Lung microvascular endothelial cell (primary cell): ENCODE measurements at regions not wholly inside any gene's neighbourhood (a gene's known extent, or its start where the extent isn't known, plus 50 kb on each side); places are given as distances from the start of the nearest gene placed in this dataset.
A peak's percentile ranks its signal among the peaks of the same experiment; 100 is the strongest.

ENCODE experiments used
- DNase-seq, 2 donors: peaks; one replicate each; pipeline versions ENCODE4 v3.0.0 to v3.0.0-alpha.2; 2010; ENCODE audit warnings: low read depth in 2 of 2

GRCh38 chr7:31398815-31399214 lies 58.3 kb upstream of the NEUROD6 start:
- DNase-seq = no peak

DNA sequence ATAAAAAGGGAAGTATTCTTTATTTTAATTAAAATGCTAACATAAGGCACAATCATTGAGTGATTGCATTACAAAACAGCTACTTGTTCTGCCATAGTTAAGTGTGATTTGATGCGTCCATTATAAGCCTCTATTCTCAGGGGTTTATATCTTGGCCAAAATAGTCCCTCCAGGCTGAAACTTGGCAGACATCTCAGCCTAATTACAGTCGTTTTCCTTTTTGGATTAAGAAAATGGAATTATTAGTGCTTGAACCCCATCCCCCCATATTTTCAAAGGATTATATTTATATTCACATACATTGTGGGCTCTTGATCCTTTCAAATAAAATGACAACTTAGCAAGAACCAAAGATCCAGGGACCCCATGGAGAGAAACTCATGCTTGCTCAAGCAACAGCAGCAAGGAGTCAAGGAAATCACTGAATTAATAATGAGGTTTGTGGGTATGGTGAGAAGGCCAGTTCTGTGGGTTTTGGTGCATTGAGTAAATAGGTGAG lies 66.7 kb upstream of the NEUROD6 start:
- no peak for DNase-seq

DNA sequence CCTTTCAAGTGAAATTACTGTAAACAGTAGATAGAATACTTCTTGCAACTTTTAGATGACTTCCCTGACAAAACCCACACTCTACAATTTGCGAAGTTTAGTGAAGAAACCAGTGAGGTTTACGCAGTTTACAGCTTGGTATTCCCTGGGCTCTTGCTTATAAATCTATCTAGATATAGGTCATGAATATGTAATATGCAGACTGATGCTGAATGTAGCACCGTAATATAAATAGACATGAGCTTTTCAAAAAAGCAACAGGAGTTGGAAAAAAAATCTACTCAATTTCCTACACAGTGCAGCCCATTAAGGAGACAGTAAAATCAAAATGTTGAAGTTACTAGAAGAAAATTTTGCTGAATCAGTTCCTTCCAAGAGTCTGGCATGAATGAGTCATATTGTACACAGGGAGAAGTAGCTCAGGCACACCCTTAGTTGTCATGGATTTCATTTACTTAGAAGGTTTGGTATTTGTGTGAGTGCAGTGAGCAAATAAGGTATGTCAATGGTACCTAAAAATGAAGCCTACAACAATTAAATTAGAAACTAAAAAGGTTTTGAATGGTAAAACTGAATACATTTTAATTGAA lies 67.7 kb upstream of the NEUROD6 start:
- DNase-seq = peak in 1 of 2 donors; percentile 63

GRCh38 chr7:31410265-31410664 lies 69.7 kb upstream of the NEUROD6 start:
- no peak for DNase-seq

GRCh38 chr7:31411416-31411815 lies 70.9 kb upstream of the NEUROD6 start:
- DNase-seq = no peak

DNA sequence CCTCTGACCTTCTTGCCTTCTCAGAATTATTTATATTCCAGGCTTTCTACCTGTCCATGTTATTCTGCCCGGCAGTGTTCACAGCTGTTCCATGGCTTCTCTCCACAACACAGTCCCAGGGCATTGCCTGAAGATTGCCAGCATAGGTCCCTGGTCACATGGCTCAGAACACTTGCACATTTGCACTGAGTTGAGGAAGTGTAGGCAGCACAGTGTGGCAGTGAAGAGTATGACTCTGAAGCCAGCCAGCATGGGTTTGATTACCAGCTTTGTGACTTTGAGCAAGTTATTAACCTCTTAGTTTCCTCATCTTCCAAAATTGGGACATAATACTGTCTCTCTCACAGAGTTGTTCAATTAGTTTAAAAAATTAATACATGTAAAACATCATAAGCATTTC lies 73.2 kb upstream of the NEUROD6 start:
- no peak for DNase-seq

GRCh38 chr7:31416381-31416870 lies 75.9 kb upstream of the NEUROD6 start:
- no peak for DNase-seq

- DNase-seq = no peak
These were observed 78.4 kb upstream of the NEUROD6 start for GRCh38 chr7:31418928-31419327.

- no peak for DNase-seq
These were observed 79.1 kb upstream of the NEUROD6 start for GRCh38 chr7:31419505-31420055.

GRCh38 chr7:31420948-31421347 lies 80.4 kb upstream of the NEUROD6 start:
- no peak for DNase-seq

GRCh38 chr7:31421607-31422006 lies 81.1 kb upstream of the NEUROD6 start:
- no peak for DNase-seq

- DNase-seq = no peak
These were observed 83.5 kb upstream of the NEUROD6 start for GRCh38 chr7:31423994-31424393.

DNA sequence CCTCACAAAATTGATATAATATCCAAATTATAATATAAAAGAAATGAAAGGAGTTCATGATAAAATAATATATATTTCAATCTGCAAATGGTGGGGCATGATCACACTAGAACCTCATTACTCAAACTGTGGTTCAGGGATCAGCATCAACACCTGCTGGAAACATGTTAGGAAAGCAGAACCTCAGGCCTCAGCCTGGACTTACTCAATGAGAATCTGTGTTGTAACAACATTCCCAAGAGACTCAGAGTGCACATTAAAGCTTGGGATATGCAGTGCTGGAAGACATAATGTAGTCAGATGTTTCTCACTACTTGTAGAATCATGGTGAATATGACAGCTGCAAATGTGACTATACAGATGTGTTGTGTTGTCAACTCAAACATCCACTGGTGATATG lies 81.7 kb upstream of the ITPRID1 start:
- no peak for DNase-seq

GRCh38 chr7:31432836-31433340 lies 81.0 kb upstream of the ITPRID1 start:
- peak in 1 of 2 donors; percentile 13 for DNase-seq

GRCh38 chr7:31437250-31437865 lies 76.5 kb upstream of the ITPRID1 start:
- no peak for DNase-seq

- no peak for DNase-seq
These were observed 74.7 kb upstream of the ITPRID1 start for GRCh38 chr7:31439165-31439564.

DNA sequence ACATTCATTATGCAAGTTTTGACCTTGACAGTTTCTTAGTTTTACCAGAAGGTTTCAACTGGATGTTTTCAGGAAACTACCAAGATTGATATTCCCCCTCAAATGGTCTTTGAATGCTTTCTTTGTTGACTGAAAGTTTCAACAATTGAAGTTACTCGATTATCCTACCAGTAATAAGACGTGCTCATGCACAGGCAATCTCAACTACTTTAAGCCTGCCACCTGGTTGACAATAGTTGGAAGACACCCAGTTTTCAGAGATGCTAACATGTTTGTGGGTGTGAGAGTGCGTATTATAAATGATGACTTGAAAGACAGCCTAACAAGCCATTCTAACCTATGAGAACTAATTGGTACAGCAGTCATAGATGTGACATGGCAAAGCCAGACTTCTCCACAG lies 73.4 kb upstream of the ITPRID1 start:
- DNase-seq = no peak

DNA sequence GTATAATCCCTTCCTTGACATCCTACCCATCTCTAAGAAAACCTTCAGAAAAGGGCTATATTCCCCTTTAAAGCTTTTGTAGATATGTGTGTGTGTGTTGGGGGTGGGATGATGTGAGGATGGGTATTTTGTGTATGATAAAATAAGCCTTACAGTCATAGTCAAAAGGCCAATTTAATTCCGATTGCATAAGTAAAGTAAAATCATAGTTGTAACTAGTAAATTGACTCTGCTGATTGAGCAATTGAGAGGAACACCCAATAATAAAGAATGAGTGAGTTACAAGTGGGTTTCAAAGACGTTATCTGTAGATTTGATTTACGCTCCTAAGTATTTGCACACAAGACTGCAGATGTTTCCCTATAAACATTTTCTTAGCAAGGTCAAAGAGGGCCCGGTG lies 71.3 kb upstream of the ITPRID1 start:
- no peak for DNase-seq

GRCh38 chr7:31443457-31443856 lies 70.4 kb upstream of the ITPRID1 start:
- peak; percentile 50 to 53 for DNase-seq

GRCh38 chr7:31444196-31444595 lies 69.7 kb upstream of the ITPRID1 start:
- DNase-seq = no peak

DNA sequence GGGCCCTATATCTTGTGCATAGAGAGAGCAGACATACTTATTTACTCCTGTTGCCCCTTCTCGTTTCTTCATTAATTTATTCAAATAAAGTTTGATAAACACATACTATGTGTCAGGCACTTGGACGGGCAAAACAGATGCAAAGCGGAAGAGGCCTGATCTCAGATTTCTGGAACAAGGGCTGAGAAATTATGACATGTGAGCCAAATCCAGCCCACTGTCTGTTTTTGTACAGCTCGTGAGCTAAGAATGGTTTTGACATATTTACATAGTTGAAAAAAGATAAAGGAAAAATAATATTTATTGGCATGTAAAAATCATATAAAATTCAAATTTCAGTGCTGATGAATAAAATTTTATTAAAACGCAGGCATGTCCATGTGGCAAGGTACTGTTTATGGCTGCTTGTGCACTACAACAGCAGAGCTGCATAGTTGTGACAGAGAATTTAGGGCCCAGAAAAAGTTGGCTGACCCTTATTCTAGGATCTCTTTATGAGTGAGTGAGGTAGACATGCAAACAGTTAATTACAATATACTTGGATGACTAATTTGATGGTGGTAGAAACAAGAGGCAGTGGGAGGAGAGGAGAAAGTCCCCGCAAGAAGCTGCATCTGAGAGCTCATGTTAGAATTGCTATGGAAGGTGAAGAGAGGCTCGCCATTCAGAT lies 68.1 kb upstream of the ITPRID1 start:
- DNase-seq = no peak

- no peak for DNase-seq
These were observed 65.2 kb upstream of the ITPRID1 start for GRCh38 chr7:31448649-31449048.
